GM21447 (cell line): ENCODE measurements at regions not wholly inside any gene's neighbourhood (a gene's known extent, or its start where the extent isn't known, plus 50 kb on each side); places are given as distances from the start of the nearest gene placed in this dataset.

ENCODE experiments used
- ATAC-seq: cut with Tn5 transposase; IDR thresholded peaks from one replicate; pipeline ENCODE4 v1.9.1; 2021; ENCODE audit not compliant: unreplicated experiment

- ATAC-seq: no peak
These were observed 114.8 kb upstream of the SERTAD2 start for GRCh38 chr2:64768491-64769005.

- ATAC-seq: no peak
These were observed 115.8 kb upstream of the SERTAD2 start for GRCh38 chr2:64769392-64770044.

DNA sequence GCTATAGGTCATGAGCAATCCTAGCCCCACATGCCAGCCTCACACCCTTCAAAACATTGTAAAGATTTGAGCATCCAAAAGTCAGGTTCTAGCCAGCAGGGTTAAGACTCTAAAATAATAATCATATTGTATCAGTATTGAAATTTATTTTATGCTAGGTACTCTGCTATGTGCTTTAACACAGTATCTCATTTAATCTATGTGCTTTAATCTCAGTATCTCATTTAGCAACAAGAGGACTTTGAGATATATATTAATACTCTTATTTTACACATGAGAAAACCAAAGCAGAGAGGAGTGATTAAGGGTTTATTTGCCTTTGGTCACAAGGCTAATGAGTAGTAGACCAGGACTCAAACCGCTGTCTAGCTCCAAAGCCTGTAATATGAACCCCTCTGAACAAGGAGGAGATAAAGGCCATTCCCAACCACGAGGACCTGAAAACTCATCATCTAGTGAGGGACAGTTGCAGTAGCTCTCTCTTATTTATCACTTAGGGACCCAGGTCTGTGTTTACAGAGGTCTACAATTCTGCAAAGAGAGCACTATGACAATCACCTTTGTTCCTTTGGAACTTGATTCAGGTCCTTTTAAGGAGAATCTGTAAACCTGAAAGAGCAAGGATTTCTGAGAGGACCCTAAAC, 116.5 kb upstream of the SERTAD2 start:
- no peak for ATAC-seq

DNA sequence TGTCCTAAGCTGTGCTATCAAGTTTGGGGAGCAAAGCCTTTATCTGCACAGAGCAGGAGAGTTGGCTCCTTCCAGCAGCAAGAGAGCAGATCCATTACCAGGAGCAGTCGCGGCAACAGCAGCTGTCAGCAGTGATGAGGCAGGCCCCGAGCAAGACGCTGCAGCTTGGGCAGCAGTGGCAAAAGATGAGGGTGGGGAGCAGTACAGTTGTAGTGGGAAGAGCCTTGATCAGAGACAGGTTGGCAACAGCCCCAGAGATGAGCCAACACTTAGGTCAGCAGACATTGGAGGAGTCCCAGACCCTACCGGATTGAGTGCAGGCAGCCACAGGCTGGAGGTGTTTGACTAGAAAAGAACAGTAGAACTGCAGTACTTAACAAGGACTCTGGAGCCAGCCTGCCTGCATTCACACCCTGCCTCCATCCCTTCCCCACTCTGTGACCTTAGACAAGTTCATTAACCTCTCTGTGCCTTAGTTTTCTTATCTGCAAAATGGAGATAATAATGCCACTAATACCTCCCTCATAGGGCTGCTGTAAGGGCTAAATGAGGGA, 117.1 kb upstream of the SERTAD2 start:
- no peak for ATAC-seq

- ATAC-seq: no peak
These were observed 118.0 kb upstream of the SERTAD2 start for GRCh38 chr2:64771737-64772136.

DNA sequence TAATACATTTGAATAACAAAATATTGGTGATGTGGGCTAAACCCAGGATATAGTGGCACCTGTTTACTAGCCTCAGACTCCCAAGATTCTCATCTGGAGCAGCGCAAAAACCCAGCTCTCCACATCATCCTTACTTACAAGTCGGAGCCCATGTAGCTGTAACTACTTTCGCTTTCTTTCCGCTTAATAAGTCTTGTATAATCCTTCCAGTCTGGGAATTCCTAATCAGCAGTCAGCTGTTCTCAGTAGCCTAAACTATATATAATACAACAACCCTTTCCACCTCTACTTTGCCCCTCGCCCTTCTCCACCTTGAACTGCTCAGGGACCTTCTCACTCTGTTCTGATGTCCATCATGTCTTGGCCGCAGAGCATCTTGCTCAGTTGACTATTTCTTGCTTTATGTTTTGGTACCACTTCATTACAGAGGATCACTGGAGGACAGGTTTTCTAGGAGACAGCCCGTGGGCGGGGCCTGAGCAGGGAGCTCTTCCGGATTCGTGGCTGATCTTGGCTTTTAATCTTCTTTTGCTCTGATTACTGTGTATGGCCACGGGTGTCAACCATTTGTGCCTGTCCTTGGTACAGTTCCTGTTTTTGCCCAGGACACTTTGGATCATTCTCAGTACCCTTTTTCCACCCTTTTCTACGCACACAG, 119.9 kb upstream of the SERTAD2 start:
- ATAC-seq: no peak

DNA sequence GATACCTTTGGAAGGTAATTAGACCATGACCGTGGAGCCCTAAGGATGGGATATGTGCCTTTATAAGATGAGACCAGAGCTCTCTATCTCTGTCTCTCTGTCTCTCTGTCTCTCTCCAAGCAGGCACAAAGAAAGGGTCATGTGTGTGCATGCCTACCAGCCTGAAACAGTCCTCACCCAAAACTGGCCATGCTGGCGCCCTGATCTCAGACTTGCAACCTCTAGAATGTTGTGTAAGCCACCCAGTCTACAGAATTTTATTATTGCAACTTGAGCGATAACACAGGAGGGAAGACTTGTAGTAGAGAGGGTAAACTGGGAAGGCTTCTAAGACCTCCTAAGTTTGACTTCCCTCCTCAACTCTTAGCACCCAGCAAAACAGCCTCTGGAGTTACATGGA, 124.1 kb upstream of the SERTAD2 start:
- ATAC-seq: no peak

DNA sequence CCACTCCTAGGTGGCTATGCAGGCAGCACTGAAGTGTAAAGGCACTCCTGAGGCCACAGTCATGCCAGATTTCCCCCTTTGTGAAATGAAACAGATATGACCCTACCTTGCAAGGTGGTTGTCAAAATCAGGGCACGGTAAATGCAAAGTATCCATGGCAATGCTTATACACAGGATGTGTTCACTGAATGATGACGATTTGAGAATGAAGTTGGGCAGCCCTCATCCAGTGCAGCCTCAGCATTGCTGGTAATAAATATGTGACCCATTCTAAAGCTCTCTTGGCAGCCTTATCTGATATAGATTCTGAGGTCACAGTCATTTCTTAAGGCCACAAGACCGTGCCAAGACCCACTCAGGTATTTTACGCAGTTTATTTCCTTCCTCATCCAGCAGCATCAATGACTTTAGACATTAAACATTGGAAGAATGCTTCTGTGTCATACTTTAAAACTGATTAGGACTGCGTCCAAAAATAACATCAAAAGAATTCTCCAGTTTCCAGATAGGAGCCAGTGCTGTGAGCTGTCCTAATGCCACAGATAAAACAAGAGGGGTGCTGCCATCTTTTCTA, 125.5 kb upstream of the SERTAD2 start:
- ATAC-seq: no peak

DNA sequence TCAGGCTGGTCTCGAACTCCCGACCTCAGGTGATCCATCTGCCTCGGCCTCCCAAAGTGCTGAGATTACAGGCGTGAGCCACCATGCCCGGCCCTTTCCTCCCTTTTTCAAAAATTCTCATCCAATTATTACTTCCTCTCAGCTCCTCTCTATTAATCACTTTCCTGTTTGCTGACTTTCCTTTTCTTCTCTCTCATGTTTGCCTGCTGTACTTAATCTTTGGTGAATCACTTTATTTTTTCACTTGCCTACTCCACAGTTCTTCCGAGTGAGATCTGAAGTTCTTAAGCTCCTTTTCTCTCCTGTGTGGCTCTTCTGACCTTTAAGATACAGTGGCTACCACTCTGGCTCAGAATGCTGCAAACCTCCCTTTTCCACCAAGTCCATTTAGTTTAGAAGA, 126.3 kb upstream of the SERTAD2 start:
- no peak for ATAC-seq

DNA sequence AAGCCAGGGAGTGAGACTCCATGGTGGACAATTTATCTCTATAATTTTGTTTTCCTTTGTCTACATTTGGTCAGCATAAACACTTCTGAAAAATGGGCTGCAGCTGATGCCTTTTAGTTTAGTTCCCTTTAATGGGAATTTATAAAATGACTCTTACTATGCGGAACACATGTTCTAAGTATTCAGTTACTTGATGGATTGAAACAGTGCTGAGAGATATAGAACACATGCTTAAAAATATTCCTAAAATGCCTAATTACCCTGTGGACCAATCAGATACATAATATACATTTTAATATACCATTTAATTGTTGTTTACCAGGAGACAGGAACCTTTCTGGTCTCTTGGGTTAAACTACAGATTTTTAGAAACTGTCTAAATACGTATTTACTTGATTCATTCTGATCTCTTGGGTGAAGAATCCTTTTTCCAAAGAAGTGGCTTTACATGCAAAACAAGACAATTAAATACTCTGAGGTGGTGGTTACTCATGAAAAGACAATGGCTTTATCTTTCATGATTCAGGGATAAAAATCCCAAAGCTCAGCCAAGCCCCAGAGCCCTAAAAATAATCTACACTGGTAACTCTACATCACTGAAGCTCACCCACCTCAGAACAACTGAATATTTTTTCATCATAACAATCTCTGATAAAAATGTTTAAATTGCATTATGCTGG, 128.1 kb upstream of the SERTAD2 start:
- no peak for ATAC-seq

DNA sequence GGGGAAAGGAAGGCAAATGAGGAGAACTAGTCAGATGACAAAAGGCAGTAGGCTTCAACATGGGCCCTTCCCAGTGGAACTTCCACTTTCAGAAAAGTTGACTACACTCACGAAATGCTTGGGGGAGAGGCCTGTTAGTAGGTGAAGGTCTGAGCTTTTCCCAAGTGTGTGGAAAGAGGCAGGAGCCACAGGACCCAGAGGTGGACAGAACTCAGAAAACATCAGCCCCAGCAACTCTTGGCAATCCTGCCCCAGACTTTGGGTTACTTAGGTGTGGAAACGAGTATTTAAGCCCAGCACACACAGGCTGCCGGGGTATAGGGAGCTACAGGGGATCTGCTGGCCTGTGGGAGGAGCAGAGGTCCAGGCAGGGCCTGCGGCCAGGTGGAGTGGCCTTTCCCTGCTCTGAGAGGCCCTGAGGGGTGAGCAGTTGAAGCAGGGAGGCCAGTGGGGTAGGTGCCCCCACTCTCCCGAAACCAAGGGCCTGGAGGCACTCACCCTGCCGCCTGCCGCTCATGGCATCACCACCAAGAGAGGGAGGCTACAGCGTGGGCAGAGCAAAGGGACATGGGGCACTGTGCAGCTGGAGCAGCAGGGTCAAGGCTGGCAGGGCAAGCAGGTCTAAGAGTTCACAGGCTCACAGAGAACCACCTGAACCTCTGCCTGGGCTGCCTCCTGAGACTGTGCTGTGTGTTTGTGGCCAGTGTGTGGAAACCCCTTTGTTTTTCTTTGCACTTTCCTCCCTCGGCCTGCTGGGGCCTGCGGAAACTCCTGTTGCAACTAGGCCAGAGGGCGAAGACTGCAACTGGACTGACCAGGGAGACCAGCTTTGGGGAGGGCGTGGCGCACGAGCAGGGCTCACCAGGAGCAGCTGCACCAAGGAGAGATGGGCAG, 130.7 kb upstream of the SERTAD2 start:
- no peak for ATAC-seq

DNA sequence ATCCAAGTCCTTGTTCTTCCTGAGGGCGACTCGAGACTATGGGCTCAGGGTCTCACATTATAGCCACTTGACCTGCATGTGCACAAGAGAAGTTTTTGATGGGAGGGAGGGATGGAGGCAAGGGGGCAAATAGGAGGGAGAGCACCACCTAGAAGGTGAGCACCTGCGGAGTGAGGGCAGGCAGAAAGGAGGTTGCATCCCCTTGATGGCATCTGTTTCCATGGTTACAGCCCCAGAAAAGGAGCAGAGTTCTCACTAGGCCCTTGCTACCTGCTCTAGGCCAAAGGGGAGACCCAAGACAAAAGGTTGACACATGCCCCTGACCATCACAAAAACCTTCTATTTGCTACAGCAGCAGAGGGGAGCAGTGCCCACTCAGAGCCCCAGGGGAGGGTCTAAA, 131.5 kb upstream of the SERTAD2 start:
- no peak for ATAC-seq

GRCh38 chr2:64786343-64787018, 132.8 kb upstream of the SERTAD2 start:
- ATAC-seq: no peak

- ATAC-seq: no peak
These were observed 133.3 kb upstream of the SERTAD2 start for GRCh38 chr2:64787019-64787365.

GRCh38 chr2:64787698-64788097, 134.0 kb upstream of the SERTAD2 start:
- no peak for ATAC-seq

GRCh38 chr2:64789466-64790320, 136.0 kb upstream of the SERTAD2 start:
- no peak for ATAC-seq

GRCh38 chr2:64792300-64792699, 138.6 kb upstream of the SERTAD2 start:
- no peak for ATAC-seq

DNA sequence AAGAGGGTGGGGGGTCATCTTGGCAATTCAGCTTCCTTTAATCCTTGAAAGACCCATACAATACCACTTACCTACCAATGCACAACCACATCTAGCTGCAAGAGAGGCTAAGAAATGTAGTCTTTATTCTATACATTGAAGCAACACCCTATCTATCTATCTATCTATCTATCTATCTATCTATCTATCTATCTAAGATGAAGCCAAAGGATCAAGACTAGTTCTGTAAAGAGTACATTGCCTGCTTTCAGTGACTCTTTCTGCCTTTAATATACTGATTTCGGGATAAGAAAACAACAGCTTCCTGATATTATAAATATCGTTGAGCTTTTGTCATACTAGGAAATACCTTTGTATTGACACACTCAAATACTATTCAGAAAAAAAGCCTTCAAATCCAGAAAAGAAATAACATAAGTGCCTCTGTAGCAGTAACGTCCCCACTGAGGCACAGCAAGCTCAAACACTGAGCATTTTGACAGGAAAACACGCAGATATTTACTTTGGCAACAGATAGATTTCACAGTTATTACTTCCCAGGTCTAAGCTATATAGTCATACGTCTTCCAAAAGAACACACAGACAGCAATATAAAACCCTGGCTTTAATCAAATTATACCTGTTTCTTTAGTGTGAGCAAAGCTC, 139.4 kb upstream of the SERTAD2 start:
- no peak for ATAC-seq
